ENCODE measurements at regions not wholly inside any gene's neighbourhood (a gene's known extent, or its start where the extent isn't known, plus 50 kb on each side); places are given as distances from the start of the nearest gene placed in this dataset.
"Not testable (repeated sequence)": the region's sequence is repeated elsewhere in the genome, so short reads cannot be mapped to it uniquely, and the experiment has no call there.

DNA sequence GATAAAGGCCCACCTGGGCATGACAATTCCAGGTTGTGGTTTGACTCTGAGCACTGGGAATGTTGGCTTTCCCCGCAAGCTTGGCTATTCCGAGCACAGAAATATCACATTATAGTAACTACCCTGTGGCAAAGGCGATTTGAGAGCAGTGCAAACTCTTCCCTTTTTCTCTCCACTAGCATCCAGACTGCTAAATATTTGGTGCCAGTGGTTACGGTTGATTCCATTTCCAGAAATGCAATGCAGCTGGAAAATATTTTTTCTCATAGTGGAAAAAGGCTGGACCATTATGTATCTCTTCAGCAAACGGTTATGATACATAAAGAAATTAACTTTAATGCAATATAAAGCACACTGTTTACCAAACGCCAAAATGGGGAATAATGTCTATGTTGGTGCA is 158.0 kb downstream of the ENC1 start:
- no peaks in the 10 kb centered on the region for H3K9me3 Mint-ChIP-seq
- no peaks in the 10 kb centered on the region for H3K36me3 Mint-ChIP-seq
- no peak overlapping the region for H3K4me3 Mint-ChIP-seq
- H3K27me3 Mint-ChIP-seq: peaks cover 3% of the 10 kb centered on the region
- DNase-seq (ENCODE audit: extremely low spot score, unreplicated experiment): no peak
- peaks cover 19% of the 10 kb centered on the region for H3K4me1 Mint-ChIP-seq (ENCODE audit: unreplicated experiment)
- TF ChIP-seq, protein P1, sequence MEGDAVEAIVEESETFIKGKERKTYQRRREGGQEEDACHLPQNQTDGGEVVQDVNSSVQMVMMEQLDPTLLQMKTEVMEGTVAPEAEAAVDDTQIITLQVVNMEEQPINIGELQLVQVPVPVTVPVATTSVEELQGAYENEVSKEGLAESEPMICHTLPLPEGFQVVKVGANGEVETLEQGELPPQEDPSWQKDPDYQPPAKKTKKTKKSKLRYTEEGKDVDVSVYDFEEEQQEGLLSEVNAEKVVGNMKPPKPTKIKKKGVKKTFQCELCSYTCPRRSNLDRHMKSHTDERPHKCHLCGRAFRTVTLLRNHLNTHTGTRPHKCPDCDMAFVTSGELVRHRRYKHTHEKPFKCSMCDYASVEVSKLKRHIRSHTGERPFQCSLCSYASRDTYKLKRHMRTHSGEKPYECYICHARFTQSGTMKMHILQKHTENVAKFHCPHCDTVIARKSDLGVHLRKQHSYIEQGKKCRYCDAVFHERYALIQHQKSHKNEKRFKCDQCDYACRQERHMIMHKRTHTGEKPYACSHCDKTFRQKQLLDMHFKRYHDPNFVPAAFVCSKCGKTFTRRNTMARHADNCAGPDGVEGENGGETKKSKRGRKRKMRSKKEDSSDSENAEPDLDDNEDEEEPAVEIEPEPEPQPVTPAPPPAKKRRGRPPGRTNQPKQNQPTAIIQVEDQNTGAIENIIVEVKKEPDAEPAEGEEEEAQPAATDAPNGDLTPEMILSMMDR (conservative IDR thresholded peaks at IDR 0.05): no peak
- no peak overlapping the region for H3K27ac Mint-ChIP-seq

DNA sequence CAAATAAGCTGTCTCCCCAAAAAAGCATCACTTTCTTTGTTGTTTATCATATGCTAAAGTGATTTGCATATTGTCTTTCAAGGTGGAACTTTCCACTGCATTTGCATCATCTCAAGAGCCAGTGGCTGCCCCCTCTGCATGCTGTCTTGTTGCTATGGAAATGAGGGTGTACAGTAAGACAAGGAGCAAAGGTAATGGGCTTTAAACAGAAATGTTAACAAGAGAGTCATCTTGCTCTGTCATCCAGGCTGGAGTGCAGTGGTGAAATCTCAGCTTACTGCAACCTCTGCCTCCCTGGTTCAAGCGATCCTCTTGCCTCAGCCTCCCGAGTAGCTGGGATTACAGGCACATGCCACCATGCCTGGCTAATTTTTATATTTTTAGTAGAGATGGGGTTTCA is 159.2 kb downstream of the ENC1 start:
- peaks cover 30% of the 10 kb centered on the region for H3K4me1 Mint-ChIP-seq (ENCODE audit: unreplicated experiment)
- H3K4me3 Mint-ChIP-seq; H3K27me3 Mint-ChIP-seq; H3K27ac Mint-ChIP-seq; H3K36me3 Mint-ChIP-seq; DNase-seq (ENCODE audit: extremely low spot score, unreplicated experiment); H3K9me3 Mint-ChIP-seq: not testable (repeated sequence)

DNA sequence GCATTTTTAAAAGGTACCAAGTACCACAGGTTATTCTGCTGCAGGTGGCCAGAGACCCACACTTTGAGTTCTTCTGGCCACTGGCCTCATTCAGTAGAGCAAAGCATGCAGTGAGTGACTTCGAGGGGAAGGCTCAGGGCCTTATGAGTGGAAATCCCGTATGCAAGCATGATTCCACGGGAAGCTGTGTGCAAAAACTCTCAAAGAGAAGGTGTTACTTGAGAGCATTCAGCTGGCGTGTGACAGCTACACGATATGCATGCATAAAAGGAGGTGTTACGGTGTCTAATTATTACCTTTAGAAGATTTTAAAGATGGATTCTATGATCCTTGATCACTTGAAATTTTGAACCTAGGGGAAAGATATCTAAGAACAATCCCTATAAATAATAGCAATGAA is 160.3 kb downstream of the ENC1 start:
- DNase-seq (ENCODE audit: extremely low spot score, unreplicated experiment): no peak
- Mint-ChIP-seq H3K27ac (no peak overlapping the region), H3K27me3 (peaks cover 6% of the 10 kb centered on the region), H3K4me1 (ENCODE audit: unreplicated experiment) (peaks cover 34% of the 10 kb centered on the region), H3K9me3 (no peaks in the 10 kb centered on the region), H3K4me3 (no peak overlapping the region), H3K36me3 (no peaks in the 10 kb centered on the region)
- TF ChIP-seq, protein P1 (conservative IDR thresholded peaks at IDR 0.05): no peak

- DNase-seq (ENCODE audit: extremely low spot score, unreplicated experiment): no peak
- Mint-ChIP-seq H3K9me3 (no peaks in the 10 kb centered on the region), H3K4me3 (no peak overlapping the region), H3K4me1 (ENCODE audit: unreplicated experiment) (peaks cover 34% of the 10 kb centered on the region), H3K36me3 (no peaks in the 10 kb centered on the region), H3K27ac (no peak overlapping the region), H3K27me3 (peaks cover 6% of the 10 kb centered on the region)
- TF ChIP-seq, protein P1 (conservative IDR thresholded peaks at IDR 0.05): no peak
Observed at GRCh38 chr5:74478328-74478727, 162.2 kb downstream of the ENC1 start.

GRCh38 chr5:74477761-74478160 is 162.8 kb downstream of the ENC1 start:
- H3K36me3 Mint-ChIP-seq: no peaks in the 10 kb centered on the region
- DNase-seq (ENCODE audit: extremely low spot score, unreplicated experiment): no peak
- H3K27ac Mint-ChIP-seq: no peak overlapping the region
- no peaks in the 10 kb centered on the region for H3K9me3 Mint-ChIP-seq
- peaks cover 6% of the 10 kb centered on the region for H3K27me3 Mint-ChIP-seq
- no peak overlapping the region for H3K4me3 Mint-ChIP-seq
- TF ChIP-seq, protein P1 (conservative IDR thresholded peaks at IDR 0.05): no peak
- H3K4me1 Mint-ChIP-seq (ENCODE audit: unreplicated experiment): peaks cover 34% of the 10 kb centered on the region

DNA sequence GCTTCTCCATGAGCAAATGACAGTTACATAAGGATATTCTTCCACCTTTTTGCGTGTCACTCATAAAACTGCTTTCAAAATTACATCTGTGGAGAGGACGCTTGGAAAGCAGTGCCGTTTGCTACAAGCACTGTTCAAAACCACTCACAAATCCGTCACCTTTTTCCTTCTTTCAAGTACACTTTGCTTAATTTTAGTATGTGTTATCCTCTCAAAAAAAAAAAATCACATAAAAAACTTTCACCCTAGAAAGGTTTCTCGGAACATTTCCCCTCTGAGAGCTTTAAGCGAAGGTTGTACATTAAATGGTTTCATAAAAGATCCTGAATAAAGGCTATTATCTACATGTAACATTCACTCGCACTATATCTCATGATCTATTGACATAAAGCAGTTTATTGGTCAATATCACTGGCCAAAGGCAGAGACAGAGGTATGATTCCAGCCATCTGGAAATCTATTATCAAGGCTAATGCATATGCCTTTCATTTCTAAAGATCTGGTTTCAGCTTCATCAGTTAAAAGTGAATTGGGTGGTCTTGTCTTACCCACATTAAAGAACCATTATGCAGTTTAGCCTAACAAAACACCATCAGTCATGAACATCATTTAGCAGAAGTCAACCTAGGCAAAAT is 163.6 kb downstream of the ENC1 start:
- peaks cover 6% of the 10 kb centered on the region for H3K27me3 Mint-ChIP-seq
- TF ChIP-seq, protein P1 (conservative IDR thresholded peaks at IDR 0.05): no peak
- peaks cover 28% of the 10 kb centered on the region for H3K4me1 Mint-ChIP-seq (ENCODE audit: unreplicated experiment)
- H3K9me3 Mint-ChIP-seq: no peaks in the 10 kb centered on the region
- H3K36me3 Mint-ChIP-seq: no peaks in the 10 kb centered on the region
- H3K4me3 Mint-ChIP-seq: no peak overlapping the region
- no peak for DNase-seq (ENCODE audit: extremely low spot score, unreplicated experiment)
- H3K27ac Mint-ChIP-seq: no peak overlapping the region

Data from type B pancreatic cell (in vitro differentiated cells).